ENCODE measurements at regions not wholly inside any gene's neighbourhood (a gene's known extent, or its start where the extent isn't known, plus 50 kb on each side); places are given as distances from the start of the nearest gene placed in this dataset.

GRCh38 chr3:168976969-168977368 lies 686.5 kb downstream of the MECOM start:
- 79 to 83% methylated on average over 2 of the region's 2 CpGs for WGBS, 2 donors
- H3K4me1 ChIP-seq (ENCODE audit: control insufficient read depth in 5 of 5, insufficient read depth in 5 of 5, low read length in 5 of 5): peaks cover 0 to 53% (median 0%) of the 10 kb centered on the region in 5 donors
- ATAC-seq (ENCODE audit: insufficient read depth, low FRiP score): no peak

GRCh38 chr3:168975576-168975975 lies 687.9 kb downstream of the MECOM start:
- TF ChIP-seq CTCF (IDR thresholded peaks at IDR 0.05; ENCODE audit: control extremely low read depth, extremely low read depth): no peak
- no peak overlapping the region for H3K9ac ChIP-seq (ENCODE audit: insufficient read depth in 1 of 2, low read length in 2 of 2)
- 66 to 84% methylated on average over 1 of the region's 1 CpG for WGBS, 2 donors
- H3K9me3 ChIP-seq (ENCODE audit: control insufficient read depth in 4 of 4, insufficient read depth in 3 of 4, low read length in 3 of 4): no peaks in the 10 kb centered on the region
- no peaks in the 10 kb centered on the region for H3K36me3 ChIP-seq (ENCODE audit: control insufficient read depth in 4 of 4, insufficient read depth in 4 of 4, low read length in 4 of 4)
- peaks cover 0 to 45% (median 0%) of the 10 kb centered on the region in 5 donors for H3K4me1 ChIP-seq (ENCODE audit: control insufficient read depth in 5 of 5, insufficient read depth in 5 of 5, low read length in 5 of 5)
- H3K4me3 ChIP-seq: no peak overlapping the region
- ATAC-seq (ENCODE audit: insufficient read depth, low FRiP score): no peak
- no peak overlapping the region for H3K27ac ChIP-seq (ENCODE audit: low read depth in 1 of 2, low read length in 1 of 2)
- no peaks in the 10 kb centered on the region for H3K27me3 ChIP-seq (ENCODE audit: control insufficient read depth in 3 of 3, insufficient read depth in 3 of 3, low read length in 2 of 3)
- DNase-seq: peak in 2 of 3 donors; percentile 57 to 59

More at GRCh38 chr3:168976969-168977368, 686.5 kb downstream of the MECOM start:
- no peaks in the 10 kb centered on the region for H3K36me3 ChIP-seq (ENCODE audit: control insufficient read depth in 4 of 4, insufficient read depth in 4 of 4, low read length in 4 of 4)
- no peak overlapping the region for H3K4me3 ChIP-seq
- H3K27me3 ChIP-seq (ENCODE audit: control insufficient read depth in 3 of 3, insufficient read depth in 3 of 3, low read length in 2 of 3): no peaks in the 10 kb centered on the region
- no peak for TF ChIP-seq CTCF (IDR thresholded peaks at IDR 0.05; ENCODE audit: control extremely low read depth, extremely low read depth)
- H3K9ac ChIP-seq (ENCODE audit: insufficient read depth in 1 of 2, low read length in 2 of 2): no peak overlapping the region
- no peak overlapping the region for H3K27ac ChIP-seq (ENCODE audit: low read depth in 1 of 2, low read length in 1 of 2)
- H3K9me3 ChIP-seq (ENCODE audit: control insufficient read depth in 4 of 4, insufficient read depth in 3 of 4, low read length in 3 of 4): no peaks in the 10 kb centered on the region
- DNase-seq: no peak

- Histone ChIP-seq H3K27ac (ENCODE audit: low read depth in 1 of 2, low read length in 1 of 2) (no peak overlapping the region), H3K9me3 (ENCODE audit: control insufficient read depth in 4 of 4, insufficient read depth in 3 of 4, low read length in 3 of 4) (no peaks in the 10 kb centered on the region)
- TF ChIP-seq CTCF (IDR thresholded peaks at IDR 0.05; ENCODE audit: control extremely low read depth, extremely low read depth): no peak
Measured at GRCh38 chr3:168974617-168975403, 688.7 kb downstream of the MECOM start.

More at GRCh38 chr3:168974617-168975403, 688.7 kb downstream of the MECOM start:
- no peaks in the 10 kb centered on the region for H3K36me3 ChIP-seq (ENCODE audit: control insufficient read depth in 4 of 4, insufficient read depth in 4 of 4, low read length in 4 of 4)
- ATAC-seq (ENCODE audit: insufficient read depth, low FRiP score): no peak
- H3K4me1 ChIP-seq (ENCODE audit: control insufficient read depth in 5 of 5, insufficient read depth in 5 of 5, low read length in 5 of 5): peaks cover 0 to 45% (median 0%) of the 10 kb centered on the region in 5 donors
- no peak for DNase-seq
- no peaks in the 10 kb centered on the region for H3K27me3 ChIP-seq (ENCODE audit: control insufficient read depth in 3 of 3, insufficient read depth in 3 of 3, low read length in 2 of 3)
- no peak overlapping the region for H3K4me3 ChIP-seq
- no peak overlapping the region for H3K9ac ChIP-seq (ENCODE audit: insufficient read depth in 1 of 2, low read length in 2 of 2)
